ENCODE measurements at regions not wholly inside any gene's neighbourhood (a gene's known extent, or its start where the extent isn't known, plus 50 kb on each side); places are given as distances from the start of the nearest gene placed in this dataset.
"Not testable (repeated sequence)": the region's sequence is repeated elsewhere in the genome, so short reads cannot be mapped to it uniquely, and the experiment has no call there.

- no peak for DNase-seq (ENCODE audit: low read depth in 2 of 2)
Observed at GRCh38 chr21:28132713-28133112, 860.0 kb downstream of the LTN1 start.

- DNase-seq (ENCODE audit: low read depth in 2 of 2): no peak
Observed at GRCh38 chr21:28127175-28127785, 865.4 kb downstream of the LTN1 start.

- DNase-seq (ENCODE audit: low read depth in 2 of 2): no peak
Observed at GRCh38 chr21:28126521-28127174, 866.0 kb downstream of the LTN1 start.

GRCh38 chr21:28124541-28124940 lies 868.1 kb downstream of the LTN1 start:
- DNase-seq (ENCODE audit: low read depth in 2 of 2): no peak

GRCh38 chr21:28118570-28118969 lies 874.1 kb downstream of the LTN1 start:
- DNase-seq (ENCODE audit: low read depth in 2 of 2): no peak

GRCh38 chr21:28114986-28115385 lies 877.7 kb downstream of the LTN1 start:
- not testable (repeated sequence) for DNase-seq (ENCODE audit: low read depth in 2 of 2)

GRCh38 chr21:28113718-28114117 lies 879.0 kb downstream of the LTN1 start:
- no peak for DNase-seq (ENCODE audit: low read depth in 2 of 2)

GRCh38 chr21:28112511-28112910 lies 880.2 kb downstream of the LTN1 start:
- DNase-seq (ENCODE audit: low read depth in 2 of 2): no peak

GRCh38 chr21:28111151-28111619 lies 881.5 kb downstream of the LTN1 start:
- no peak for DNase-seq (ENCODE audit: low read depth in 2 of 2)

GRCh38 chr21:28110716-28111115 lies 882.0 kb downstream of the LTN1 start:
- no peak for DNase-seq (ENCODE audit: low read depth in 2 of 2)

- DNase-seq (ENCODE audit: low read depth in 2 of 2): no peak
Observed at GRCh38 chr21:28110074-28110473, 882.6 kb downstream of the LTN1 start.

GRCh38 chr21:28106370-28106890 lies 886.2 kb downstream of the LTN1 start:
- DNase-seq (ENCODE audit: low read depth in 2 of 2): no peak

GRCh38 chr21:28104346-28104745 lies 888.3 kb downstream of the LTN1 start:
- DNase-seq (ENCODE audit: low read depth in 2 of 2): no peak

GRCh38 chr21:28100366-28100765 lies 892.3 kb downstream of the LTN1 start:
- no peak for DNase-seq (ENCODE audit: low read depth in 2 of 2)

GRCh38 chr21:28099001-28099705 lies 893.5 kb downstream of the LTN1 start:
- DNase-seq (ENCODE audit: low read depth in 2 of 2): no peak

GRCh38 chr21:28091466-28091865 lies 901.2 kb downstream of the LTN1 start:
- DNase-seq (ENCODE audit: low read depth in 2 of 2): no peak

GRCh38 chr21:28090546-28090945 lies 902.1 kb downstream of the LTN1 start:
- DNase-seq (ENCODE audit: low read depth in 2 of 2): no peak

GRCh38 chr21:28089599-28090441 lies 902.9 kb downstream of the LTN1 start:
- DNase-seq (ENCODE audit: low read depth in 2 of 2): no peak

GRCh38 chr21:28086861-28087581 lies 905.7 kb downstream of the LTN1 start:
- DNase-seq (ENCODE audit: low read depth in 2 of 2): no peak

- no peak for DNase-seq (ENCODE audit: low read depth in 2 of 2)
Observed at GRCh38 chr21:28084951-28085350, 907.7 kb downstream of the LTN1 start.

GRCh38 chr21:28083350-28083749 lies 909.3 kb downstream of the LTN1 start:
- no peak for DNase-seq (ENCODE audit: low read depth in 2 of 2)

All from stimulated activated CD4-positive, alpha-beta T cell treated with anti-CD3 and anti-CD28 coated beads, Interleukin-1b, Interleukin-23, amount 100 ng/mL, for 1 hour (primary cell).